ENCODE measurements at regions not wholly inside any gene's neighbourhood (a gene's known extent, or its start where the extent isn't known, plus 50 kb on each side); places are given as distances from the start of the nearest gene placed in this dataset.

- TF ChIP-seq CTCF (IDR thresholded peaks at IDR 0.05) (no peak), POLR2A (IDR thresholded peaks at IDR 0.05) (no peak)
These were observed 732.8 kb upstream of the CITED2 start for GRCh38 chr6:140107216-140107615.
